ENCODE measurements at regions not wholly inside any gene's neighbourhood (a gene's known extent, or its start where the extent isn't known, plus 50 kb on each side); places are given as distances from the start of the nearest gene placed in this dataset.

DNA sequence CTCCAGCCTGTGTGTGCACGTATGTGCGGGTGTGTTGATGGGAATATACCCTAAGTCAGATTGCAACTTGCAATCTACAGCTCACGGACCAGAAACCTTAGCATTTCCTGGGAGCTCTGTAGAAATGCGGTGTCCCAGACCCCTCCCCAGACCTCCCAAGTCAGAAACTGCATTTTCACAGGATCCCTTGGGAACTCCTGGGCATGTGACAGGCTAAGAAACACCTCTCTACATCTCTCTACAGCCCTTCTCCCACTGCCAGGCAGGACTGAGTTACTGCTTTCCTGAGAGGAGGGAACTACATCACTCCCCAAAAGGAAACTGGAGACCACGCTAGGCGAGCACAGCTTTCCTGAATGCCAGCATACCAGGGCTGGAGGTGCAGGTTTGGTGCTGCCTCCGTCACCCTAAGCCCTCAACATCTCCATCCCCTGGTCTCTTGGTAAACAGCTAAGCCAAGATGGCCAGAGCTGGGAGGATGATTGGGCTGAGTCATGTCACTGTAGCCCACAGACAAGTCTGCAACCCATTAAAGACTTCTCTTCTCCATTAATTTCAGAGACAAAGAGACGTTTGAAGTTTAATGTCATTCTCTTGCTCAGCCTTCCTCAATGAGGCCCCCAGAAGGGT, 194.4 kb downstream of the BMP7 start:
- H3K4me3 Mint-ChIP-seq (ENCODE audit: unreplicated experiment): no peak overlapping the region
- ChIA-PET CTCF (interaction anchor here (0.5 to 1.9 kb wide), 6 partner anchors 9 to 514 kb away, joined by 3 to 7 read pairs (median 4); no protein-coding TSS in a partner anchor), POLR2A (interaction anchor here (0.7 to 1.4 kb wide), 3 partner anchors 9 to 443 kb away, joined by 3 to 4 read pairs (median 4); partner anchors contain the start of gene TFAP2C)
- intact Hi-C loops (cut with micrococcal nuclease): no loop called here
- DNase-seq (ENCODE audit: unreplicated experiment): no peak
- H3K27ac Mint-ChIP-seq (ENCODE audit: low read depth, unreplicated experiment): no peak overlapping the region
- no peaks in the 10 kb centered on the region for H3K36me3 Mint-ChIP-seq (ENCODE audit: insufficient read depth, unreplicated experiment)
- BruUV-seq (replicated peaks): no TSS peak
- peaks cover 5% of the 10 kb centered on the region for H3K9me3 Mint-ChIP-seq (ENCODE audit: unreplicated experiment)
- peaks cover 13% of the 10 kb centered on the region for H3K4me1 Mint-ChIP-seq (ENCODE audit: insufficient read depth, unreplicated experiment)
- H3K27me3 Mint-ChIP-seq (ENCODE audit: insufficient read depth, unreplicated experiment): peaks cover 35% of the 10 kb centered on the region
- TF ChIP-seq CTCF (IDR thresholded peaks at IDR 0.05; ENCODE audit: unreplicated experiment): no peak

DNA sequence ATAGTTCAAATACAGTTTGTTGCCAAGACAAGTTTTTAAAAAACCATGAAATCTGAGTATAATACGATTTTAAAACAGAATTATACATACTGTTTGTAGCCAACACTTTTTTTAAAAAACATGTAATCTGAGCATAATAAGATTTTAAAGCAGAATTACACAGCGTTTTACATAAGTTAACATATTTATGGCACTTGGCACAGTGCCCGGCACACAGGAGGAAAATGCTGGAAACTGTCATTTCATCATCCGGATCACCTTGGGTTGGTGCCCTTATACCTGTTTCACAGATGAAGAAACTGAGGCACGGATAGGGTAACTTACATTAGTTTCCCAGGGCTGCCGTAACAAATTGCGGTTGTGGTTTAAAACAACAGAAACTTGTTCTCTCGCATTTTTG, 193.0 kb downstream of the BMP7 start:
- BruUV-seq (replicated peaks): no TSS peak

GRCh38 chr20:57074386-57074785, 192.1 kb downstream of the BMP7 start:
- intact Hi-C loops (cut with micrococcal nuclease): no loop called here
- H3K27ac Mint-ChIP-seq (ENCODE audit: low read depth, unreplicated experiment): no peak overlapping the region
- no peak overlapping the region for H3K4me3 Mint-ChIP-seq (ENCODE audit: unreplicated experiment)
- H3K4me1 Mint-ChIP-seq (ENCODE audit: insufficient read depth, unreplicated experiment): peaks cover 15% of the 10 kb centered on the region
- H3K36me3 Mint-ChIP-seq (ENCODE audit: insufficient read depth, unreplicated experiment): no peaks in the 10 kb centered on the region
- ChIA-PET POLR2A (no interaction called here), CTCF (interaction anchor here (0.6 to 2.0 kb wide), 5 partner anchors 11 to 558 kb away, joined by 3 to 9 read pairs (median 3); no protein-coding TSS in a partner anchor)
- peaks cover 15% of the 10 kb centered on the region for H3K27me3 Mint-ChIP-seq (ENCODE audit: insufficient read depth, unreplicated experiment)
- TF ChIP-seq CTCF (IDR thresholded peaks at IDR 0.05; ENCODE audit: unreplicated experiment): no peak
- no TSS peak for BruUV-seq (replicated peaks)
- no peak for DNase-seq (ENCODE audit: unreplicated experiment)
- H3K9me3 Mint-ChIP-seq (ENCODE audit: unreplicated experiment): peaks cover 11% of the 10 kb centered on the region

More for the DNA sequence above, 193.0 kb downstream of the BMP7 start:
- peaks cover 5% of the 10 kb centered on the region for H3K9me3 Mint-ChIP-seq (ENCODE audit: unreplicated experiment)
- H3K27me3 Mint-ChIP-seq (ENCODE audit: insufficient read depth, unreplicated experiment): peaks cover 22% of the 10 kb centered on the region
- TF ChIP-seq CTCF (IDR thresholded peaks at IDR 0.05; ENCODE audit: unreplicated experiment): no peak
- no peaks in the 10 kb centered on the region for H3K36me3 Mint-ChIP-seq (ENCODE audit: insufficient read depth, unreplicated experiment)
- intact Hi-C loops (cut with micrococcal nuclease): no loop called here
- H3K27ac Mint-ChIP-seq (ENCODE audit: low read depth, unreplicated experiment): no peak overlapping the region
- no peak overlapping the region for H3K4me3 Mint-ChIP-seq (ENCODE audit: unreplicated experiment)
- H3K4me1 Mint-ChIP-seq (ENCODE audit: insufficient read depth, unreplicated experiment): peaks cover 15% of the 10 kb centered on the region
- POLR2A ChIA-PET: interaction anchor here (1.4 kb wide), 1 partner anchor 10 kb away, joined by 4 read pairs; no protein-coding TSS in a partner anchor
- CTCF ChIA-PET: interaction anchor here (1.2 to 2.0 kb wide), 2 partner anchors 12 to 522 kb away, joined by 4 to 9 read pairs; no protein-coding TSS in a partner anchor
- no peak for DNase-seq (ENCODE audit: unreplicated experiment)

DNA sequence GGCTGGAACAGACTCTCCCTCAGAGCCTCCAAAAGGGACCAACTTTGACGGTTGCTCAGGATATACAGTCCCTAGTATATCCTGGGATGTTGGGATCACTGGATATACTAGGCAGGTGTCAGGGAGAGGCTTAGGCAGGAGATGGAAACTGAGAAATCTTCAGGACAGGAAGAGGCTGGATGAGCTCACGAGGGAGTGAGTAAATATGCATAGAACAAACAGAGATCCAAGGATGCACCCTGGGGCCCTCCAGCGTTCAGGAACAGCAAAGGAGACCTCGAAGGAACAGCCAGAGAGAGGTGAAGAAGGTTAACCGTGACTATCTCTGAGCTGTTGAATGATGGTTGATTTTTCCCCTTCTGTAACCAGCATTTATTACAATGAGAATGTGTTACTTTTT, 191.3 kb downstream of the BMP7 start:
- ChIA-PET CTCF (interaction anchor here (0.6 to 2.0 kb wide), 6 partner anchors 14 to 442 kb away, joined by 3 to 11 read pairs (median 5); no protein-coding TSS in a partner anchor), POLR2A (no interaction called here)
- H3K27ac Mint-ChIP-seq (ENCODE audit: low read depth, unreplicated experiment): no peak overlapping the region
- H3K4me3 Mint-ChIP-seq (ENCODE audit: unreplicated experiment): no peak overlapping the region
- no peaks in the 10 kb centered on the region for H3K36me3 Mint-ChIP-seq (ENCODE audit: insufficient read depth, unreplicated experiment)
- no peak for TF ChIP-seq CTCF (IDR thresholded peaks at IDR 0.05; ENCODE audit: unreplicated experiment)
- DNase-seq (ENCODE audit: unreplicated experiment): no peak
- peaks cover 15% of the 10 kb centered on the region for H3K27me3 Mint-ChIP-seq (ENCODE audit: insufficient read depth, unreplicated experiment)
- intact Hi-C loops (cut with micrococcal nuclease): no loop called here
- H3K4me1 Mint-ChIP-seq (ENCODE audit: insufficient read depth, unreplicated experiment): peaks cover 15% of the 10 kb centered on the region
- H3K9me3 Mint-ChIP-seq (ENCODE audit: unreplicated experiment): peaks cover 11% of the 10 kb centered on the region
- BruUV-seq (replicated peaks): no TSS peak
